GM12878 (cell line): ENCODE measurements at regions not wholly inside any gene's neighbourhood (a gene's known extent, or its start where the extent isn't known, plus 50 kb on each side); places are given as distances from the start of the nearest gene placed in this dataset.

Experiments
- ATAC-seq: fragments of 200-7000 bp; cut with Tn5 transposase; 3 replicates; pipeline ENCODE4 v1.9.1; 2020; ENCODE audit warnings: mild to moderate bottlenecking, moderate library complexity
- BruUV-seq: library from RNA; stranded (reverse); fragments of 400-500 nt; replicated peaks from 2 replicates; lab custom pipeline; 2021; lab: Mats Ljungman, UMichigan
- CTCF ChIA-PET: fragments of 300-600 bp; sonication (Branson Sonifier 250); formaldehyde crosslinking; extraction: SDS; loops from one replicate; lab custom pipeline; 2021; ENCODE audit warnings: inconsistent platforms; lab: Yijun Ruan, JAX
- POLR2A ChIA-PET: fragments of 350-600 bp; formaldehyde crosslinking; extraction: SDS; loops from one replicate; lab custom pipeline; 2021; ENCODE audit warnings: inconsistent platforms; lab: Charles Lee
- RAD21 ChIA-PET: fragments of 300-600 bp; sonication (Branson Sonifier 250); formaldehyde crosslinking; loops from one replicate; lab custom pipeline; 2023; ENCODE audit warnings: antibody characterized with exemption; ENCODE audit not compliant: unreplicated experiment; lab: Charles Lee
- SMC1A ChIA-PET: fragments of 300-600 bp; sonication (Branson Sonifier 250); formaldehyde crosslinking; loops from one replicate; lab custom pipeline; 2023; ENCODE audit not compliant: unreplicated experiment, uncharacterized antibody; lab: Charles Lee
- DNase-seq: peaks from one replicate; pipeline ENCODE4 v3.0.0-alpha.2; 2011; ENCODE audit warnings: low read depth, low spot score
- FAIRE-seq: peaks from 3 replicates; lab custom pipeline; 2011; peaks lifted over from hg19 to GRCh38; lab: Jason Lieb, UNC
- H2AFZ ChIP-seq: 2 replicates; pipeline ENCODE4 v1.6.0; 2011; ENCODE audit warnings: low read depth, low read length, control low read depth; ENCODE audit not compliant: control insufficient read depth
- H3K27ac ChIP-seq: 2 replicates; pipeline ENCODE4 v1.5.1; 2011; ENCODE audit warnings: control low read depth; ENCODE audit not compliant: control insufficient read depth, insufficient read depth
- H3K27me3 ChIP-seq, 2 experiments: replicated peaks in 1 of 2; 2 replicates each; pipeline versions ENCODE4 v1.6.0 to v1.6.1; 2011; ENCODE audit warnings: low read length in 1 of 2; ENCODE audit not compliant: control insufficient read depth in 2 of 2, insufficient read depth in 2 of 2
- H3K36me3 ChIP-seq, 2 experiments: 2 replicates each; pipeline ENCODE4 v1.5.1; 2011; ENCODE audit warnings: low read length in 1 of 2; ENCODE audit not compliant: control insufficient read depth in 2 of 2, insufficient read depth in 2 of 2
- H3K4me1 ChIP-seq: 2 replicates; pipeline ENCODE4 v1.6.1; 2011; ENCODE audit warnings: mild to moderate bottlenecking, low read length, moderate library complexity, mixed read lengths; ENCODE audit not compliant: control insufficient read depth, insufficient read depth
- H3K4me2 ChIP-seq: 2 replicates; pipeline ENCODE4 v1.6.0; 2011; ENCODE audit warnings: control low read depth; ENCODE audit not compliant: control insufficient read depth, insufficient read depth
- H3K4me3 ChIP-seq: fragments of 200-600 bp; sonication (generic); 2 replicates; pipeline ENCODE4 v1.5.1; 2016
- H3K79me2 ChIP-seq: 2 replicates; pipeline ENCODE4 v1.6.0; 2011; ENCODE audit warnings: low read length; ENCODE audit not compliant: control insufficient read depth, insufficient read depth
- H3K9ac ChIP-seq: 2 replicates; pipeline ENCODE4 v1.8.0; 2011; ENCODE audit warnings: low read length, control low read depth, mixed read lengths; ENCODE audit not compliant: control insufficient read depth, insufficient read depth
- H3K9me3 ChIP-seq: replicated peaks from 3 replicates; pipeline ENCODE4 v1.5.1; 2011; ENCODE audit warnings: mild to moderate bottlenecking, low read length; ENCODE audit not compliant: control insufficient read depth, insufficient read depth
- H4K20me1 ChIP-seq: 2 replicates; pipeline ENCODE4 v1.6.0; 2011; ENCODE audit not compliant: control insufficient read depth, insufficient read depth
- ATF2 ChIP-seq: IDR thresholded peaks from 2 replicates; pipeline ENCODE4 v1.6.1; 2012; ENCODE audit warnings: low read length, inconsistent platforms
- HCFC1 ChIP-seq: fragments of 150-350 bp; IDR thresholded peaks from 2 replicates; pipeline ENCODE4 v1.6.1; 2014; ENCODE audit warnings: low read length
- IRF4 ChIP-seq: IDR thresholded peaks from 2 replicates; pipeline ENCODE4 v1.6.1; 2011; ENCODE audit warnings: low read depth, low read length
- MEF2A ChIP-seq: IDR thresholded peaks from 2 replicates; pipeline ENCODE4 v1.6.1; 2011; ENCODE audit warnings: low read depth, mild to moderate bottlenecking, low read length, moderate library complexity; ENCODE audit not compliant: insufficient read depth
- MYC ChIP-seq: IDR thresholded peaks from 2 replicates; pipeline ENCODE4 v1.6.1; 2011; ENCODE audit warnings: mild to moderate bottlenecking, low read length, moderate library complexity, inconsistent platforms; ENCODE audit not compliant: insufficient read depth, insufficient replicate concordance, insufficient read length, severe bottlenecking
- NRF1 ChIP-seq: conservative IDR thresholded peaks from 2 replicates; pipeline ENCODE4 v1.6.1; 2011; ENCODE audit warnings: mild to moderate bottlenecking, low read depth, low read length, improper control_type of control experiment
- PBX3 ChIP-seq: IDR thresholded peaks from 2 replicates; pipeline ENCODE4 v1.6.1; 2011; ENCODE audit warnings: mild to moderate bottlenecking, low read depth, low read length, moderate library complexity; ENCODE audit not compliant: insufficient replicate concordance
- RCOR1 ChIP-seq: conservative IDR thresholded peaks from 2 replicates; pipeline ENCODE4 v1.6.1; 2012; ENCODE audit warnings: low read depth, low read length, improper control_type of control experiment
- SKIL ChIP-seq: fragments of 450-650 bp; IDR thresholded peaks from 2 replicates; pipeline ENCODE4 v1.6.1; 2017; ENCODE audit warnings: mild to moderate bottlenecking, low read depth, inconsistent platforms; ENCODE audit not compliant: poor library complexity, severe bottlenecking
- SMAD5 ChIP-seq: IDR thresholded peaks from 2 replicates; pipeline ENCODE4 v1.6.1; 2016; ENCODE audit warnings: antibody characterized with exemption, low read depth
- USF1 ChIP-seq: IDR thresholded peaks from 2 replicates; pipeline ENCODE4 v1.6.1; 2011; ENCODE audit warnings: borderline replicate concordance, low read depth, mild to moderate bottlenecking, moderate library complexity, mixed read lengths, low read length; ENCODE audit not compliant: insufficient read depth; ENCODE audit errors: extremely low read length
- USF2 ChIP-seq: IDR thresholded peaks from 2 replicates; pipeline ENCODE4 v1.6.1; 2011; ENCODE audit warnings: low read depth, low read length, improper control_type of control experiment, borderline replicate concordance
- ZBED1 ChIP-seq: IDR thresholded peaks from 2 replicates; pipeline ENCODE4 v1.6.1; 2016; ENCODE audit warnings: borderline replicate concordance
- WGBS: methylation state at CpG from one replicate; pipeline ENCODE4 v1.1.6; 2016; ENCODE audit warnings: low lambda C conversion rate; ENCODE audit not compliant: insufficient replicate concordance, insufficient coverage; ENCODE audit errors: missing lambda C conversion rate; 5-methylcytosine and 5-hydroxymethylcytosine counted together
- in situ Hi-C: fragments of 300-500 bp; cut with MboI; formaldehyde crosslinking; loops from 9 replicates; pipeline ENCODE4 v1.14.3; 2018; ENCODE audit warnings: mixed read lengths
- intact Hi-C: fragments of 100-400 bp; cut with micrococcal nuclease; formaldehyde crosslinking; loops from one replicate; pipeline ENCODE4 v1.14.2; 2022; ENCODE audit not compliant: unreplicated experiment

- TF ChIP-seq USF1 (no peak), IRF4 (no peak), ZBED1 (no peak), RCOR1 (no peak), NRF1 (no peak), USF2 (no peak), ATF2 (no peak)
- TF ChIP-seq, all 136 proteins: peak for 0
Measured at GRCh38 chr3:30114918-30115317, 491.5 kb upstream of the TGFBR2 start (continued).

GRCh38 chr3:30122359-30122758 lies 484.0 kb upstream of the TGFBR2 start:
- WGBS: 0% methylated on average over 1 of the region's 1 CpG
- no peak for FAIRE-seq
- H3K79me2 ChIP-seq: no peaks in the 10 kb centered on the region
- H2AFZ ChIP-seq: no peak overlapping the region
- H3K4me3 ChIP-seq: no peak overlapping the region
- ChIA-PET SMC1A (no interaction called here), RAD21 (interaction anchor here (0.6 kb wide), 1 partner anchor 723 kb away, joined by 3 read pairs; no protein-coding TSS in a partner anchor), CTCF (no interaction called here), POLR2A (no interaction called here)
- no peak for ATAC-seq
- in situ Hi-C loops: no loop called here
- no peaks in the 10 kb centered on the region for H4K20me1 ChIP-seq
- H3K4me1 ChIP-seq: no peaks in the 10 kb centered on the region
- H3K9me3 ChIP-seq: no peaks in the 10 kb centered on the region
- H3K36me3 ChIP-seq: no peaks in the 10 kb centered on the region
- no TSS peak for BruUV-seq
- no peaks in the 10 kb centered on the region for H3K27me3 ChIP-seq
- no peak overlapping the region for H3K4me2 ChIP-seq
- H3K9ac ChIP-seq: no peak overlapping the region
- DNase-seq: no peak
- intact Hi-C loops: no loop called here
- H3K27ac ChIP-seq: no peak overlapping the region
- TF ChIP-seq MYC: no peak
- TF ChIP-seq MEF2A: no peak
- TF ChIP-seq HCFC1: no peak
- TF ChIP-seq RCOR1: no peak
- TF ChIP-seq SKIL: no peak
- no peak for TF ChIP-seq PBX3
- no peak for TF ChIP-seq SMAD5
